Naive B cell (primary cell): ENCODE measurements at regions not wholly inside any gene's neighbourhood (a gene's known extent, or its start where the extent isn't known, plus 50 kb on each side); places are given as distances from the start of the nearest gene placed in this dataset.
"Not testable (repeated sequence)": the region's sequence is repeated elsewhere in the genome, so short reads cannot be mapped to it uniquely, and the experiment has no call there.

Experiments
- ATAC-seq, 2 donors: fragments of 150-1000 bp; cut with Tn5 transposase; 2 replicates each; pipeline ENCODE4 v1.10.0; 2021; ENCODE audit warnings: low read depth in 2 of 2, mild to moderate bottlenecking in 2 of 2, moderate library complexity in 2 of 2
- DNase-seq: peaks from one replicate; pipeline ENCODE4 v3.0.0; 2022
- H3K27ac Mint-ChIP-seq, 6 donors: one replicate each; pipeline ENCODE4 v1.8.0; 2020 to 2022; ENCODE audit warnings: mild to moderate bottlenecking in 6 of 6, mixed read lengths in 6 of 6, moderate library complexity in 5 of 6, inconsistent platforms in 2 of 6
- H3K27me3 Mint-ChIP-seq, 3 donors: one replicate each; pipeline ENCODE4 v1.8.0; 2021 to 2022; ENCODE audit warnings: mixed read lengths in 3 of 3, mild to moderate bottlenecking in 1 of 3
- H3K36me3 Mint-ChIP-seq, 2 donors: one replicate each; pipeline ENCODE4 v1.8.0; 2020 to 2022; ENCODE audit warnings: mixed read lengths in 2 of 2, inconsistent platforms in 1 of 2, mild to moderate bottlenecking in 1 of 2
- H3K4me1 Mint-ChIP-seq, 3 donors: one replicate each; pipeline ENCODE4 v1.8.0; 2020 to 2022; ENCODE audit warnings: mixed read lengths in 3 of 3, inconsistent platforms in 1 of 3, mild to moderate bottlenecking in 1 of 3, moderate library complexity in 1 of 3
- H3K4me3 Mint-ChIP-seq, 8 donors: one replicate each; pipeline ENCODE4 v1.8.0; 2020 to 2022; ENCODE audit warnings: mild to moderate bottlenecking in 8 of 8, mixed read lengths in 8 of 8, moderate library complexity in 8 of 8, inconsistent platforms in 2 of 8
- H3K9me3 Mint-ChIP-seq, 7 donors: one replicate each; pipeline ENCODE4 v1.8.0; 2020 to 2022; ENCODE audit warnings: mixed read lengths in 7 of 7, mild to moderate bottlenecking in 5 of 7, inconsistent platforms in 2 of 7, moderate library complexity in 1 of 7

DNA sequence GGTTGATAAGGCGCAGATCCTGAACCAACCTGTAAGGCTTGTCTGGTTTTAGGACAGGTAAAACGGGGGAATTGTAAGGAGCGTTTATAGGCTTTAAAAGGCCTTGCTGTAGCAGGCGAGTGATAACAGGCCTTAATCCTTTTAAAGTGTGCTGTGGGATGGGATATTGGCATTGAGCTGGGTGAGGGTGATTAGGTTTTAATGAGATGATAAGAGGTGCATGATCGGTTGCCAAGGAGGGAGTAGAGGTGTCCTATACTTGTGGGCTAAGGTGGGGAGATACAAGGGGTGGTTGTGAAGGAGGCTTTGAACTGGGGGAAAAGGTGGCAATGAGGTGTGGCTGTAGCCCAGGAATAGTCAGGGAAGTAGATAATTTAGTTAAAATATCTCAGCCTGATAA lies 363.8 kb downstream of the S1PR1 start:
- not testable (repeated sequence) for H3K36me3 Mint-ChIP-seq, H3K27ac Mint-ChIP-seq, H3K4me3 Mint-ChIP-seq, DNase-seq, H3K9me3 Mint-ChIP-seq, H3K4me1 Mint-ChIP-seq, ATAC-seq
- peaks cover 10 to 14% (median 12%) of the 10 kb centered on the region in 3 donors for H3K27me3 Mint-ChIP-seq

DNA sequence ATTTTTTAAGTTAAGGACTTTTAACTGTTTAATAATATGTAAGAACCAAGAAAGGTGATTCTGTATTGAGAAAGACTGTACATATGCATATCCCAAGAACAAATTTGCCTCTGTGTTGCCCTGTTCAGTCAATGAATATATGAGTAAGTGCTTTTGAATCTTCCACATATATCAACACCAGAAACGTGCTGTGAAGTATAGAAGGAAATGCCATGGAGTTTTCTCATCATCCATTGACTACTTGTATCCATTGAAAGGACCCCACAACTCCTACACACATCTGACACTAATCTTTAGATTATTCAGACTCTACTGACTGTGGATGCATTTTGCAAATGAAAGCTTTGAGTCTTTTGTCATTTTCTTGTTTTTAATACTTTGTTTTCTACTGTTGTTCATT lies 366.9 kb downstream of the S1PR1 start:
- H3K9me3 Mint-ChIP-seq, result peaks cover 0 to 5% (median 0%) of the 10 kb centered on the region in 7 donors
- ATAC-seq, result no peak
- H3K36me3 Mint-ChIP-seq, result no peaks in the 10 kb centered on the region
- no peak for DNase-seq
- H3K4me1 Mint-ChIP-seq, result no peaks in the 10 kb centered on the region
- peaks cover 15 to 37% (median 19%) of the 10 kb centered on the region in 3 donors for H3K27me3 Mint-ChIP-seq
- no peak overlapping the region for H3K27ac Mint-ChIP-seq
- no peak overlapping the region for H3K4me3 Mint-ChIP-seq

DNA sequence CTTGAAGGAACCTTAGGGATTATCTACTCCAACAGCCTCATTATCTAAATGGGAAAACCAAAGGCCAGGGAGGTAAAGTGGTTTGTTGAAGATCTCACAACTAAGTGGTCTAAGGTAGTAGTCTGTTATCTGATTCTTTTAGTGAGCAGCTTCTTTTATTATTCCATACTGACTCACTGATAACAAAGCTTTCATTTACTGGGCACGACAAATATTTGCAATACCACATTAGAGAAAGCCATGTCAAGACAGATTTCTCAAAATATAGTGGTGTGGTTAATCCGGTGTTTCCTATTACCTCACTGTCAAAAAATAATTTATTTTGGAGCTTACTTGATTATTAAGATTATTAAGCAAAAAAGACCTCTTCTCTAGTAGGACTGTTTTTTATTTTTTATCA lies 369.1 kb downstream of the S1PR1 start:
- H3K27me3 Mint-ChIP-seq, result peaks cover 15 to 38% (median 19%) of the 10 kb centered on the region in 3 donors
- no peak for ATAC-seq
- H3K4me1 Mint-ChIP-seq, result no peaks in the 10 kb centered on the region
- peaks cover 8 to 27% (median 18%) of the 10 kb centered on the region in 7 donors for H3K9me3 Mint-ChIP-seq
- no peak overlapping the region for H3K27ac Mint-ChIP-seq
- DNase-seq, result no peak
- H3K4me3 Mint-ChIP-seq, result no peak overlapping the region
- H3K36me3 Mint-ChIP-seq, result peaks cover 0 to 13% of the 10 kb centered on the region in 2 donors

DNA sequence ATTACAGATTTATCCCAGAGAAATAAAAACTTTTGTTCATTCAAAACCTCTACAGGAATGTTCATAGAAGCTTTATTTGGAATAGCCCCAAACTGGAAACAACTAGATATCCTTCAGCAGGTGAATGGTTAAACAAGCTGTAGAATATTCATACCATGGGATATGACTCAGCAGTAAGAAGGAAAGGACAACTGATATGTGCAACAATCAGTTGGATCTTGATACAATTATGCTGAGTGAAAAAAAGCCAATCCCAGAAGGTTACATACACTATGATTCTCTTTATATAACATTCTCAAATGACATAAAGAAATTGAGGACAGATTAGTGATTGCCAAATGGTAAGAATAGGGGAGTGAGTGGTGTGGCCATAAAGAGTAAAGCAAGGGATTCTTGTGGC lies 376.7 kb downstream of the S1PR1 start:
- no peak overlapping the region for H3K27ac Mint-ChIP-seq
- DNase-seq (no peak), ATAC-seq (no peak)
- H3K9me3 Mint-ChIP-seq, result peaks cover 8 to 30% (median 23%) of the 10 kb centered on the region in 7 donors
- H3K4me1 Mint-ChIP-seq, result no peaks in the 10 kb centered on the region
- H3K4me3 Mint-ChIP-seq, result no peak overlapping the region
- peaks cover 0 to 5% (median 3%) of the 10 kb centered on the region in 3 donors for H3K27me3 Mint-ChIP-seq
- peaks cover 0 to 13% of the 10 kb centered on the region in 2 donors for H3K36me3 Mint-ChIP-seq

DNA sequence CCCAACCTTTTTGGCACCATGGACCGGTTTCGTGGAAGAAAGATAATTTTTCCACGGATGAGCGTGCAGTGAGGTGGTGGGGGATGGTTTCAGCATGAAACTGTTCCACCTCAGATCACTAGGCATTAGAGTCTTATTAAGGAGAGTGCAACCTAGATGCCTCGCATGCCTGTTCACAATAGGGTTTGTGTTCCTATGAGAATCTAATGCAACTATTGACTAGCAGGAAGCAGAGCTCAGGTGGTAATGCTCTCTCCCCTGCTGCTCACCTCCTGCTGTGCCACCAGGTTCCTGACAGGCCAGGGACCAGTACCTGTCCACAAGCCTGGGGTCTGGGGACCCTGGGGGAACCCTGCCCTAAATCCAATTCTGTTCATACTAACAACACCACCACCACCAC lies 377.8 kb downstream of the OLFM3 start:
- Mint-ChIP-seq H3K27ac (peak overlapping the region in 1 of 6 donors; percentile 58), H3K36me3 (no peaks in the 10 kb centered on the region), H3K27me3 (peaks cover 9 to 16% (median 12%) of the 10 kb centered on the region in 3 donors), H3K4me1 (no peaks in the 10 kb centered on the region), H3K4me3 (no peak overlapping the region), H3K9me3 (no peaks in the 10 kb centered on the region)
- no peak for DNase-seq
- no peak for ATAC-seq

- Mint-ChIP-seq H3K4me1 (no peaks in the 10 kb centered on the region), H3K9me3 (peaks cover 0 to 2% (median 0%) of the 10 kb centered on the region in 7 donors), H3K36me3 (no peaks in the 10 kb centered on the region), H3K4me3 (no peak overlapping the region), H3K27ac (no peak overlapping the region), H3K27me3 (no peaks in the 10 kb centered on the region)
- no peak for DNase-seq
- no peak for ATAC-seq
Observed at GRCh38 chr1:101632548-101633272, 364.0 kb downstream of the OLFM3 start.

DNA sequence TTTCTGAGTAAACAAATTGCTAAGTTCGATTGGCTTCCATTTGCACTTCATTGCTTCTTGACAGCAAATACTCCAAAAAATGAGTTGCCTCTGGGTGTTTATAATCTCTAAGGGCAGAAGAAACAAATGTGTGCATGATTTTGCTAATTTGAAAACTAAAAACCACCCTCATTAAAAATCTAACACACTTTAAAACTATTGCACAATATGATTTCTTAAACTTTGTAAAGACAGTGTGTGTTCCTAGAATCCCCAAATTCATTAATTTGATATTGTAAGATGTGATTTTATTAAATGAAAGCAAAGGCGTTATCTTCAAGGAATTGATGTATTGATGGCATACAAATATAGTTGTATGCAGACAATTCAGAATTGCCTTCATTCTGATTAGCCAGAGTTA lies 350.9 kb downstream of the OLFM3 start:
- Mint-ChIP-seq H3K4me1 (no peaks in the 10 kb centered on the region), H3K36me3 (no peaks in the 10 kb centered on the region), H3K4me3 (no peak overlapping the region), H3K9me3 (peaks cover 0 to under 1% (median 0%) of the 10 kb centered on the region in 7 donors), H3K27ac (no peak overlapping the region), H3K27me3 (no peaks in the 10 kb centered on the region)
- ATAC-seq (no peak), DNase-seq (no peak)

DNA sequence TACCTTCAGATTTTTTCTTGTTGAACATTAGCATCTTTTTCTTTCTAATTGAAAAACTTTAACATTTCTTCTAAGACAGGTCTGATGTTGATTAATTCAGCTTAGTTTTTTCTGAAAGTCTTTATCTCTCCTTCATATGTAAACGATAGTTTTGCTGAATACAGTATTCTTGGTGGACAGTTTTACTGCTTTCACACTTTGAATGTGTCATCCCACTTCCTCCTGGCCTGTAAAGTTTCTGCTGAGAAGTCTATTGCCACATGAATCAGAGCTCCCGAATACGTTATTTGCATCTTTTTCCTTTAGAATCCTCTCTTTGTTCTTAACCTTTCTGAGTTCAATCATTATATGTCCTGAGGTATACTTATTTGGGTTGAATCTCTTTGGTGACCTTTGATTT lies 344.2 kb downstream of the OLFM3 start:
- Mint-ChIP-seq H3K27ac (peak overlapping the region in 1 of 6 donors; percentile 11), H3K9me3 (peaks cover 10 to 34% (median 15%) of the 10 kb centered on the region in 7 donors), H3K4me1 (no peaks in the 10 kb centered on the region), H3K27me3 (peaks cover 0 to 23% (median 3%) of the 10 kb centered on the region in 3 donors), H3K36me3 (peaks cover 4 to 10% of the 10 kb centered on the region in 2 donors), H3K4me3 (no peak overlapping the region)
- no peak for ATAC-seq
- no peak for DNase-seq

DNA sequence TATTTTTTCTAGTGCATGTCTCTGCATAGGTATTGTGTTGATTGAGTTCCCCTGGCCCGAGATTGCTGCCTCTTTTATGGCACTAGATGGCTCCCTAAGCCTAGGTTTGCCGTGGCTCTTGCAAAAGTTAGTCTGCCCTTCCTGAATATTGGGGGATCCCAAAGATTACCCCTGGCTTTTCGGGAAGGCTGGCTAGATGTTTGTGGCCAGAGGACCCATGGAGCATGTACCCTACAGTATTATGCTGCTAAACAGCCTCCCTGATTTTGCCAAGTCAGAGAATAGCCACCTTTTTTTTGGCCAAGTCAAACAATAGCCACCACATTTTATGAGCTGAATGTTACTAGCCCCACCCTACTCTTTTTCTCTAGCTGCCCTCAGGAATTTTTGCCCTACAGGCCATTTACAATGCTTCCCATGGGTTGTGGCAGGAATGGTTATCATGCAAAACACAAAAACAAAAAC lies 343.2 kb downstream of the OLFM3 start:
- H3K36me3 Mint-ChIP-seq, result peaks cover 4 to 10% of the 10 kb centered on the region in 2 donors
- peaks cover 10 to 34% (median 15%) of the 10 kb centered on the region in 7 donors for H3K9me3 Mint-ChIP-seq
- H3K4me3 Mint-ChIP-seq, result no peak overlapping the region
- peaks cover 0 to 23% (median 3%) of the 10 kb centered on the region in 3 donors for H3K27me3 Mint-ChIP-seq
- ATAC-seq (no peak), DNase-seq (no peak)
- no peak overlapping the region for H3K27ac Mint-ChIP-seq
- H3K4me1 Mint-ChIP-seq, result no peaks in the 10 kb centered on the region

- Mint-ChIP-seq H3K9me3 (peaks cover 5 to 49% (median 17%) of the 10 kb centered on the region in 7 donors), H3K4me1 (no peaks in the 10 kb centered on the region), H3K27me3 (no peaks in the 10 kb centered on the region), H3K27ac (no peak overlapping the region), H3K4me3 (no peak overlapping the region), H3K36me3 (peaks cover 0 to 7% of the 10 kb centered on the region in 2 donors)
- DNase-seq, result no peak
- ATAC-seq, result no peak
Observed at GRCh38 chr1:101664726-101665125, 332.0 kb downstream of the OLFM3 start.

DNA sequence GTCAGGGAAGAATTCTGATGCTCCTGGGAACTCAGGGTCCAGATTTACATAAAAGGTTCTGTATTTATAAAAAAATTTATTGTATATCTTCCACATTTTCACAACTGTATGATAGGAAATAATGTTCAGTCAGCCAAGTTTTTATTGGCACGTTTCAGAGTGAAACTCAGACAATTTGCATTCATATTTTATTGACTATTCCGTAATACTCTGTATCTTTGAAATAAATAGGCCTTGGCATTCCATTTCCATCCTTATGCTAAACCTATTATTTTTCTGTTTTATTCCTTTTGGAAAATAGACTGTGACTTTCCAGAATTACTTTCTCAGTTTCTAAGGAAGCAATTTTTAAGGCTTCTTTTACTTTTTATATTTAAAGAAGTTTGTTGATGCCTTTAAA lies 329.0 kb downstream of the OLFM3 start:
- Mint-ChIP-seq H3K4me3 (no peak overlapping the region), H3K36me3 (peaks cover 0 to 7% of the 10 kb centered on the region in 2 donors), H3K4me1 (no peaks in the 10 kb centered on the region), H3K27me3 (no peaks in the 10 kb centered on the region), H3K9me3 (peaks cover 5 to 35% (median 14%) of the 10 kb centered on the region in 7 donors), H3K27ac (no peak overlapping the region)
- ATAC-seq (no peak), DNase-seq (no peak)

- peaks cover 0 to 3% (median 0%) of the 10 kb centered on the region in 7 donors for H3K9me3 Mint-ChIP-seq
- no peak overlapping the region for H3K4me3 Mint-ChIP-seq
- no peak overlapping the region for H3K27ac Mint-ChIP-seq
- DNase-seq (no peak), ATAC-seq (no peak)
- no peaks in the 10 kb centered on the region for H3K4me1 Mint-ChIP-seq
- H3K27me3 Mint-ChIP-seq, result no peaks in the 10 kb centered on the region
- no peaks in the 10 kb centered on the region for H3K36me3 Mint-ChIP-seq
Observed at GRCh38 chr1:101683136-101683535, 313.6 kb downstream of the OLFM3 start.

- H3K4me1 Mint-ChIP-seq, result no peaks in the 10 kb centered on the region
- H3K9me3 Mint-ChIP-seq, result peaks cover 0 to 3% (median 0%) of the 10 kb centered on the region in 7 donors
- ATAC-seq, result no peak
- DNase-seq, result no peak
- H3K36me3 Mint-ChIP-seq, result no peaks in the 10 kb centered on the region
- no peak overlapping the region for H3K27ac Mint-ChIP-seq
- no peaks in the 10 kb centered on the region for H3K27me3 Mint-ChIP-seq
- H3K4me3 Mint-ChIP-seq, result no peak overlapping the region
Observed at GRCh38 chr1:101683561-101683960, 313.2 kb downstream of the OLFM3 start.

GRCh38 chr1:101697072-101697471 lies 299.7 kb downstream of the OLFM3 start:
- Mint-ChIP-seq H3K9me3 (peaks cover 0 to 2% (median 0%) of the 10 kb centered on the region in 7 donors), H3K4me1 (no peaks in the 10 kb centered on the region), H3K36me3 (no peaks in the 10 kb centered on the region), H3K4me3 (no peak overlapping the region), H3K27me3 (peaks cover 3 to 11% (median 11%) of the 10 kb centered on the region in 3 donors), H3K27ac (no peak overlapping the region)
- no peak for DNase-seq
- ATAC-seq, result no peak
